ENCODE measurements at regions not wholly inside any gene's neighbourhood (a gene's known extent, or its start where the extent isn't known, plus 50 kb on each side); places are given as distances from the start of the nearest gene placed in this dataset.

GRCh38 chr6:4287372-4287771 is 152.0 kb upstream of the ECI2 start:
- H3K4me3 ChIP-seq: no peak overlapping the region
- intact Hi-C loops (cut with DNase I; ENCODE audit: low total_unique reads) (no loop called here), in situ Hi-C loops (cut with MboI; ENCODE audit: low pct_ligation_motif_present in 1 of 4, low pct_unique_long_range_greater_than_20kb in 1 of 4, low sequenced_read_pairs in 3 of 4) (no loop called here)
- peaks cover 0 to 4% (median under 1%) of the 10 kb centered on the region in 4 donors for H3K4me1 ChIP-seq
- peaks cover 8% of the 10 kb centered on the region for H3K27me3 ChIP-seq
- no peaks in the 10 kb centered on the region for H3K9me3 ChIP-seq
- no peak overlapping the region for H3K27ac ChIP-seq
- TF ChIP-seq POLR2AphosphoS5 (IDR thresholded peaks at IDR 0.05) (no peak), EP300 (IDR thresholded peaks at IDR 0.05; ENCODE audit: low read depth) (no peak), POLR2A (IDR thresholded peaks at IDR 0.05) (no peak)
- TF ChIP-seq, protein P1, sequence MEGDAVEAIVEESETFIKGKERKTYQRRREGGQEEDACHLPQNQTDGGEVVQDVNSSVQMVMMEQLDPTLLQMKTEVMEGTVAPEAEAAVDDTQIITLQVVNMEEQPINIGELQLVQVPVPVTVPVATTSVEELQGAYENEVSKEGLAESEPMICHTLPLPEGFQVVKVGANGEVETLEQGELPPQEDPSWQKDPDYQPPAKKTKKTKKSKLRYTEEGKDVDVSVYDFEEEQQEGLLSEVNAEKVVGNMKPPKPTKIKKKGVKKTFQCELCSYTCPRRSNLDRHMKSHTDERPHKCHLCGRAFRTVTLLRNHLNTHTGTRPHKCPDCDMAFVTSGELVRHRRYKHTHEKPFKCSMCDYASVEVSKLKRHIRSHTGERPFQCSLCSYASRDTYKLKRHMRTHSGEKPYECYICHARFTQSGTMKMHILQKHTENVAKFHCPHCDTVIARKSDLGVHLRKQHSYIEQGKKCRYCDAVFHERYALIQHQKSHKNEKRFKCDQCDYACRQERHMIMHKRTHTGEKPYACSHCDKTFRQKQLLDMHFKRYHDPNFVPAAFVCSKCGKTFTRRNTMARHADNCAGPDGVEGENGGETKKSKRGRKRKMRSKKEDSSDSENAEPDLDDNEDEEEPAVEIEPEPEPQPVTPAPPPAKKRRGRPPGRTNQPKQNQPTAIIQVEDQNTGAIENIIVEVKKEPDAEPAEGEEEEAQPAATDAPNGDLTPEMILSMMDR (IDR thresholded peaks at IDR 0.05): no peak
- H3K36me3 ChIP-seq: no peaks in the 10 kb centered on the region
- no peak for DNase-seq
- WGBS, 2 donors (ENCODE audit: low coverage in 1 of 2): 73 to 77% methylated on average over 7 of the region's 7 CpGs

- H3K36me3 ChIP-seq: no peaks in the 10 kb centered on the region
- no peak overlapping the region for H3K4me3 ChIP-seq
- no peak overlapping the region for H3K27ac ChIP-seq
- H3K4me1 ChIP-seq: peaks cover 0 to 11% (median 9%) of the 10 kb centered on the region in 4 donors
- H3K9me3 ChIP-seq: no peaks in the 10 kb centered on the region
- peaks cover 19% of the 10 kb centered on the region for H3K27me3 ChIP-seq
- TF ChIP-seq POLR2A (IDR thresholded peaks at IDR 0.05): no peak
- TF ChIP-seq POLR2AphosphoS5 (IDR thresholded peaks at IDR 0.05): no peak
- no peak for TF ChIP-seq EP300 (IDR thresholded peaks at IDR 0.05; ENCODE audit: low read depth)
- TF ChIP-seq, protein P1 (IDR thresholded peaks at IDR 0.05): no peak
- in situ Hi-C loops (cut with MboI; ENCODE audit: low pct_ligation_motif_present in 1 of 4, low pct_unique_long_range_greater_than_20kb in 1 of 4, low sequenced_read_pairs in 3 of 4): no loop called here
- intact Hi-C loops (cut with DNase I; ENCODE audit: low total_unique reads): no loop called here
- WGBS, 2 donors (ENCODE audit: low coverage in 1 of 2): 64 to 90% methylated on average over 3 to 4 of the region's 4 CpGs
- DNase-seq: no peak
Measured at GRCh38 chr6:4282926-4283325, 147.6 kb upstream of the ECI2 start.

- 26 to 27% methylated on average over 3 to 44 of the region's 46 CpGs for WGBS, 2 donors (ENCODE audit: low coverage in 1 of 2)
- in situ Hi-C loops (cut with MboI; ENCODE audit: low pct_ligation_motif_present in 1 of 4, low pct_unique_long_range_greater_than_20kb in 1 of 4, low sequenced_read_pairs in 3 of 4) (no loop called here), intact Hi-C loops (cut with DNase I; ENCODE audit: low total_unique reads) (no loop called here)
- peak; percentile 58 for DNase-seq
- H3K27me3 ChIP-seq: peaks cover 19% of the 10 kb centered on the region
- peak overlapping the region in 3 of 4 donors; percentile 11 to 41 (median 27) for H3K4me3 ChIP-seq
- H3K36me3 ChIP-seq: no peaks in the 10 kb centered on the region
- no peaks in the 10 kb centered on the region for H3K9me3 ChIP-seq
- H3K27ac ChIP-seq: no peak overlapping the region
- peaks cover 0 to 11% (median 8%) of the 10 kb centered on the region in 4 donors for H3K4me1 ChIP-seq
- no peak for TF ChIP-seq POLR2A (IDR thresholded peaks at IDR 0.05)
- TF ChIP-seq, protein P1 (IDR thresholded peaks at IDR 0.05): peak; percentile 37 to 65 (median 38)
Measured at GRCh38 chr6:4281341-4282293, 146.2 kb upstream of the ECI2 start.

GRCh38 chr6:4280707-4281106 is 145.3 kb upstream of the ECI2 start:
- in situ Hi-C loops (cut with MboI; ENCODE audit: low pct_ligation_motif_present in 1 of 4, low pct_unique_long_range_greater_than_20kb in 1 of 4, low sequenced_read_pairs in 3 of 4) (no loop called here), intact Hi-C loops (cut with DNase I; ENCODE audit: low total_unique reads) (no loop called here)
- whole genome bisulfite sequencing, 2 donors (ENCODE audit: low coverage in 1 of 2): 20 to 37% methylated on average over 1 of the region's 1 CpG
- H3K27me3 ChIP-seq: peaks cover 19% of the 10 kb centered on the region
- H3K9me3 ChIP-seq: no peaks in the 10 kb centered on the region
- peaks cover 0 to 11% (median 8%) of the 10 kb centered on the region in 4 donors for H3K4me1 ChIP-seq
- no peaks in the 10 kb centered on the region for H3K36me3 ChIP-seq
- H3K27ac ChIP-seq: no peak overlapping the region
- no peak overlapping the region for H3K4me3 ChIP-seq
- DNase-seq: no peak
- TF ChIP-seq POLR2A (IDR thresholded peaks at IDR 0.05) (no peak), EP300 (IDR thresholded peaks at IDR 0.05; ENCODE audit: low read depth) (no peak), POLR2AphosphoS5 (IDR thresholded peaks at IDR 0.05) (no peak)
- TF ChIP-seq, protein P1 (IDR thresholded peaks at IDR 0.05): no peak

Data from transverse colon (tissue), 4 donors.